Fibroblast of lung (primary cell): ENCODE measurements at regions not wholly inside any gene's neighbourhood (a gene's known extent, or its start where the extent isn't known, plus 50 kb on each side); places are given as distances from the start of the nearest gene placed in this dataset.

Experiments used
- EZH2 ChIP-seq: IDR thresholded peaks from 2 replicates; pipeline ENCODE4 v1.5.1; 2012; ENCODE audit warnings: low read length, control low read depth, mild to moderate bottlenecking; ENCODE audit errors: missing control alignments
- TF ChIP-seq, protein P1 (sequence below), 2 donors: IDR thresholded peaks in 1 of 2; conservative IDR thresholded peaks in 1 of 2; 1 replicate in 1 of 2; 2 replicates in 1 of 2; pipeline ENCODE4 v1.5.1; 2011 to 2012; ENCODE audit warnings: low read length in 2 of 2, control low read depth in 1 of 2, inconsistent platforms in 1 of 2, low read depth in 1 of 2, mild to moderate bottlenecking in 1 of 2

DNA sequence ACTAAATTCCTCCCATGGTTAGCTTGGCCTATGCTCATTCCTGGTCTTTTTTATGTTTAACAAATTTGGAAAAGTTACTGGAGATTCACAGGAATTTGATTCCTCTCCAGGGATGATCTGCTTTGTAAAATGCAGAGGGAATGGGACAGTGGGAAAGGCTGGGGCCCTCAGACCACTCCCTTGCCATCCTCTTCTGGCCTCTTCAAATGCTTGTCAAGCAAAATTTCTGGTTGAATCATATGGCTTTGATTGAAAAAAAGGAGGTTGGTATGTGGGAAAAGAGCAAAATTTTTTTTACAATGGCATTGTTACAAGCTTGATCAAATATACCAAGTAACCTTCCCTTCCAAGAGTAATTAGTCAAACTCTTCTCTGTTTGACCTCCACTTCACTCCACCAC lies 225.1 kb downstream of the PIK3R1 start:
- TF ChIP-seq EZH2, result no peak
- TF ChIP-seq, protein P1, sequence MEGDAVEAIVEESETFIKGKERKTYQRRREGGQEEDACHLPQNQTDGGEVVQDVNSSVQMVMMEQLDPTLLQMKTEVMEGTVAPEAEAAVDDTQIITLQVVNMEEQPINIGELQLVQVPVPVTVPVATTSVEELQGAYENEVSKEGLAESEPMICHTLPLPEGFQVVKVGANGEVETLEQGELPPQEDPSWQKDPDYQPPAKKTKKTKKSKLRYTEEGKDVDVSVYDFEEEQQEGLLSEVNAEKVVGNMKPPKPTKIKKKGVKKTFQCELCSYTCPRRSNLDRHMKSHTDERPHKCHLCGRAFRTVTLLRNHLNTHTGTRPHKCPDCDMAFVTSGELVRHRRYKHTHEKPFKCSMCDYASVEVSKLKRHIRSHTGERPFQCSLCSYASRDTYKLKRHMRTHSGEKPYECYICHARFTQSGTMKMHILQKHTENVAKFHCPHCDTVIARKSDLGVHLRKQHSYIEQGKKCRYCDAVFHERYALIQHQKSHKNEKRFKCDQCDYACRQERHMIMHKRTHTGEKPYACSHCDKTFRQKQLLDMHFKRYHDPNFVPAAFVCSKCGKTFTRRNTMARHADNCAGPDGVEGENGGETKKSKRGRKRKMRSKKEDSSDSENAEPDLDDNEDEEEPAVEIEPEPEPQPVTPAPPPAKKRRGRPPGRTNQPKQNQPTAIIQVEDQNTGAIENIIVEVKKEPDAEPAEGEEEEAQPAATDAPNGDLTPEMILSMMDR (conservative IDR thresholded peaks at IDR 0.05 in 1 of 2, IDR thresholded peaks at IDR 0.05 in 1 of 2; ENCODE audit: low read depth in 1 of 2, low read length in 2 of 2), result no peak
